SK-N-SH (cell line): ENCODE measurements at regions not wholly inside any gene's neighbourhood (a gene's known extent, or its start where the extent isn't known, plus 50 kb on each side); places are given as distances from the start of the nearest gene placed in this dataset.
A peak's percentile ranks its signal among the peaks of the same experiment; 100 is the strongest.
"Not testable (repeated sequence)": the region's sequence is repeated elsewhere in the genome, so short reads cannot be mapped to it uniquely, and the experiment has no call there.

Experiments
- CTCF ChIA-PET: fragments of 300-600, 350-600 bp; formaldehyde crosslinking; extraction: SDS; loops from one replicate; lab custom pipeline; 2021; lab: Yijun Ruan, JAX
- POLR2A ChIA-PET: fragments of 350-600 bp; sonication (Branson Sonifier 250); formaldehyde crosslinking; extraction: SDS; loops from one replicate; lab custom pipeline; 2020; ENCODE audit warnings: antibody characterized with exemption, inconsistent platforms; lab: Yijun Ruan, JAX
- DNase-seq: peaks from one replicate; pipeline ENCODE4 v3.0.0; 2012
- H2AFZ ChIP-seq: fragments of 200-600 bp; sonication (generic); 2 replicates; pipeline ENCODE4 v1.8.1; 2016; ENCODE audit warnings: antibody characterized with exemption, mild to moderate bottlenecking, low read depth
- H3F3A ChIP-seq: fragments of 200-600 bp; sonication (generic); replicated peaks from 2 replicates; pipeline ENCODE3; 2016; ENCODE audit warnings: antibody characterized with exemption, mild to moderate bottlenecking; ENCODE audit not compliant: insufficient read depth
- H3K27ac ChIP-seq, 2 experiments: fragments of 200-500 bp in 1 of 2; fragments of 200-600 bp in 1 of 2; sonication (Bioruptor generic) in 1 of 2; sonication (generic), shearing (Covaris generic) in 1 of 2; 2 replicates each; pipeline versions ENCODE4 v1.5.1 to v1.6.1; 2014 to 2016; ENCODE audit warnings: low read depth in 2 of 2, inconsistent platforms in 1 of 2, low read length in 1 of 2, mild to moderate bottlenecking in 1 of 2, mixed read lengths in 1 of 2
- H3K27me3 ChIP-seq: fragments of 200-600 bp; sonication (generic), shearing (Covaris generic); 2 replicates; pipeline ENCODE4 v1.6.1; 2016; ENCODE audit warnings: mixed run types; ENCODE audit not compliant: insufficient read depth
- H3K36me3 ChIP-seq, 2 experiments: fragments of 200-500 bp in 1 of 2; fragments of 200-600 bp in 1 of 2; sonication (Bioruptor generic) in 1 of 2; sonication (generic) in 1 of 2; replicated peaks in 1 of 2; 2 replicates each; pipeline versions ENCODE3 to v1.5.1; 2014 to 2016; ENCODE audit warnings: low read length in 1 of 2, mild to moderate bottlenecking in 1 of 2; ENCODE audit not compliant: insufficient read depth in 2 of 2, control insufficient read depth in 1 of 2
- H3K4me1 ChIP-seq, 2 experiments: fragments of 200-500 bp in 1 of 2; fragments of 200-600 bp in 1 of 2; sonication (Bioruptor generic) in 1 of 2; sonication (generic), shearing (Covaris generic) in 1 of 2; 2 replicates each; pipeline versions ENCODE4 v1.5.1 to v1.6.1; 2014 to 2016; ENCODE audit warnings: low read depth in 1 of 2, low read length in 1 of 2, mixed run types in 1 of 2; ENCODE audit not compliant: insufficient read depth in 2 of 2, control insufficient read depth in 1 of 2
- H3K4me2 ChIP-seq: fragments of 200-600 bp; sonication (generic), shearing (Covaris generic); 2 replicates; pipeline ENCODE4 v1.6.1; 2017; ENCODE audit warnings: mixed run types
- H3K4me3 ChIP-seq, 2 experiments: fragments of 200-500 bp in 1 of 2; fragments of 200-600 bp in 1 of 2; sonication (Bioruptor generic) in 1 of 2; sonication (generic), shearing (Covaris generic) in 1 of 2; 2 replicates each; pipeline versions ENCODE4 v1.5.1 to v1.8.1; 2014 to 2016; ENCODE audit warnings: low read depth in 2 of 2, inconsistent platforms in 1 of 2, low read length in 1 of 2, mild to moderate bottlenecking in 1 of 2, mixed read lengths in 1 of 2, moderate library complexity in 1 of 2
- H3K79me2 ChIP-seq: fragments of 200-600 bp; sonication (generic); 2 replicates; pipeline ENCODE4 v1.8.1; 2017; ENCODE audit warnings: mild to moderate bottlenecking; ENCODE audit not compliant: insufficient read depth
- H3K9ac ChIP-seq: fragments of 200-600 bp; sonication (generic); 2 replicates; pipeline ENCODE4 v1.6.1; 2017; ENCODE audit warnings: mixed run types
- H3K9me2 ChIP-seq: fragments of 200-600 bp; sonication (generic); 2 replicates; pipeline ENCODE4 v1.6.1; 2017; ENCODE audit warnings: mixed run types
- H3K9me3 ChIP-seq: fragments of 200-600 bp; sonication (generic); 2 replicates; pipeline ENCODE4 v1.6.1; 2017; ENCODE audit warnings: mixed run types, mild to moderate bottlenecking, moderate library complexity
- H4K20me1 ChIP-seq: fragments of 200-600 bp; sonication (generic); 2 replicates; pipeline ENCODE4 v1.6.1; 2017; ENCODE audit warnings: mild to moderate bottlenecking, mixed run types; ENCODE audit not compliant: insufficient read depth
- CHD2 ChIP-seq: fragments of 150-350 bp; IDR thresholded peaks from 2 replicates; pipeline ENCODE4 v1.6.1; 2018; ENCODE audit warnings: low read length; ENCODE audit not compliant: partially characterized antibody
- FOSL2 ChIP-seq: IDR thresholded peaks from 2 replicates; pipeline ENCODE4 v1.4.0; 2012; ENCODE audit warnings: low read depth, mild to moderate bottlenecking, moderate library complexity, borderline replicate concordance
- FOXM1 ChIP-seq: IDR thresholded peaks from 2 replicates; pipeline ENCODE4 v1.4.0; 2012; ENCODE audit warnings: low read depth, mild to moderate bottlenecking
- GATA2 ChIP-seq: sonication (generic); formaldehyde crosslinking; IDR thresholded peaks from 2 replicates; pipeline ENCODE4 v1.5.0; 2020; ENCODE audit warnings: mild to moderate bottlenecking, missing genetic modification reagents
- MAX ChIP-seq: IDR thresholded peaks from 2 replicates; pipeline ENCODE4 v1.4.0; 2012; ENCODE audit warnings: low read depth
- MXI1 ChIP-seq: IDR thresholded peaks from 2 replicates; pipeline ENCODE4 v1.6.1; 2012; ENCODE audit warnings: mild to moderate bottlenecking, low read depth, low read length, improper control_type of control experiment
- NRF1 ChIP-seq: IDR thresholded peaks from 2 replicates; pipeline ENCODE4 v1.6.1; 2012; ENCODE audit warnings: low read depth, mild to moderate bottlenecking, low read length
- POLR2AphosphoS5 ChIP-seq: IDR thresholded peaks from 2 replicates; pipeline ENCODE4 v1.6.1; 2012; ENCODE audit warnings: low read depth, low read length
- RAD21 ChIP-seq: IDR thresholded peaks from 2 replicates; pipeline ENCODE4 v1.6.1; 2012; ENCODE audit warnings: mild to moderate bottlenecking, low read length
- RXRA ChIP-seq: IDR thresholded peaks from 2 replicates; pipeline ENCODE4 v1.4.0; 2012; ENCODE audit warnings: low read depth, mild to moderate bottlenecking, borderline replicate concordance
- TAF1 ChIP-seq: IDR thresholded peaks from 2 replicates; pipeline ENCODE4 v1.6.1; 2012; ENCODE audit warnings: low read depth, mild to moderate bottlenecking, low read length, moderate library complexity, borderline replicate concordance
- WGBS: methylation state at CpG from one replicate; pipeline ENCODE4 v1.1.6; 2017; ENCODE audit warnings: low lambda C conversion rate; 5-methylcytosine and 5-hydroxymethylcytosine counted together
- TF ChIP-seq, protein P1 (sequence below): IDR thresholded peaks from 2 replicates; pipeline ENCODE4 v1.6.1; 2012; ENCODE audit warnings: mild to moderate bottlenecking, low read depth, low read length, moderate library complexity
- TF ChIP-seq, protein P2 (sequence below): fragments of 200-600 bp; sonication (generic); IDR thresholded peaks from 2 replicates; pipeline ENCODE4 v1.6.1; 2017; ENCODE audit warnings: antibody characterized with exemption, mild to moderate bottlenecking, moderate library complexity
- TF ChIP-seq, protein P3 (sequence below): fragments of 150-350 bp; IDR thresholded peaks from 2 replicates; pipeline ENCODE4 v1.6.1; 2017; ENCODE audit warnings: antibody characterized with exemption, low read length, low read depth, borderline replicate concordance

DNA sequence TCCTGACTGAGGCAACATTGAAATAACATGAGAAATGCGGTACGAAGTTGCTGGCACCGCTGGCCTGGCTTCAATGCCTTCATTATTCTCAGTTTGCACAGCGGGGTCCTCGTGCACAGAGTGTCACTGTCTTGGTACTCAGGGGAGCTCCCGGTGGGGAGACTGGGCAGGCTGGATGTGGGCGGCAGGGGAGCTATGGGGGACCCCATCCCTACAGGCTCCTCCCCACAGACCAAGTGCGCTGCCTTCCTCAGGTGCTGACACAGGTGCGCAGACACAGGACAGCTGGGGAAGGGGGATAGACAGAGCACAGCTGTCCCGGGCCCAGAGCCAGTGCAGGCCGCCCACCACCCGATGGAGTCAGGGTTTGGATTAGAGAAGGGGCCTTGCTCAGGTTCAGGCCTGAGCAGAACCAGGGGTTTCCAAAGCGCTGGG is 270.1 kb downstream of the ADGRD1 start:
- Histone ChIP-seq H3K9ac (no peak overlapping the region), H2AFZ (no peak overlapping the region), H3K27ac (no peak overlapping the region), H3K36me3 (no peaks in the 10 kb centered on the region), H3K4me2 (no peak overlapping the region), H3K9me3 (no peaks in the 10 kb centered on the region), H3K79me2 (no peaks in the 10 kb centered on the region), H3K27me3 (no peaks in the 10 kb centered on the region), H3F3A (no peaks in the 10 kb centered on the region), H3K4me3 (no peak overlapping the region), H3K4me1 (peaks cover 0 to 28% of the 10 kb centered on the region in 2 experiments; a peak in 1 of 4 replicates), H3K9me2 (no peaks in the 10 kb centered on the region), H4K20me1 (no peaks in the 10 kb centered on the region)
- 85% methylated on average over 13 of the region's 13 CpGs for WGBS
- TF ChIP-seq RAD21 (no peak), POLR2AphosphoS5 (no peak), FOSL2 (no peak), MXI1 (no peak), GATA2 (CRISPR knock-in tag) (no peak), MAX (no peak), TAF1 (no peak), CHD2 (no peak), FOXM1 (no peak), NRF1 (no peak), RXRA (no peak)
- TF ChIP-seq, protein P1, sequence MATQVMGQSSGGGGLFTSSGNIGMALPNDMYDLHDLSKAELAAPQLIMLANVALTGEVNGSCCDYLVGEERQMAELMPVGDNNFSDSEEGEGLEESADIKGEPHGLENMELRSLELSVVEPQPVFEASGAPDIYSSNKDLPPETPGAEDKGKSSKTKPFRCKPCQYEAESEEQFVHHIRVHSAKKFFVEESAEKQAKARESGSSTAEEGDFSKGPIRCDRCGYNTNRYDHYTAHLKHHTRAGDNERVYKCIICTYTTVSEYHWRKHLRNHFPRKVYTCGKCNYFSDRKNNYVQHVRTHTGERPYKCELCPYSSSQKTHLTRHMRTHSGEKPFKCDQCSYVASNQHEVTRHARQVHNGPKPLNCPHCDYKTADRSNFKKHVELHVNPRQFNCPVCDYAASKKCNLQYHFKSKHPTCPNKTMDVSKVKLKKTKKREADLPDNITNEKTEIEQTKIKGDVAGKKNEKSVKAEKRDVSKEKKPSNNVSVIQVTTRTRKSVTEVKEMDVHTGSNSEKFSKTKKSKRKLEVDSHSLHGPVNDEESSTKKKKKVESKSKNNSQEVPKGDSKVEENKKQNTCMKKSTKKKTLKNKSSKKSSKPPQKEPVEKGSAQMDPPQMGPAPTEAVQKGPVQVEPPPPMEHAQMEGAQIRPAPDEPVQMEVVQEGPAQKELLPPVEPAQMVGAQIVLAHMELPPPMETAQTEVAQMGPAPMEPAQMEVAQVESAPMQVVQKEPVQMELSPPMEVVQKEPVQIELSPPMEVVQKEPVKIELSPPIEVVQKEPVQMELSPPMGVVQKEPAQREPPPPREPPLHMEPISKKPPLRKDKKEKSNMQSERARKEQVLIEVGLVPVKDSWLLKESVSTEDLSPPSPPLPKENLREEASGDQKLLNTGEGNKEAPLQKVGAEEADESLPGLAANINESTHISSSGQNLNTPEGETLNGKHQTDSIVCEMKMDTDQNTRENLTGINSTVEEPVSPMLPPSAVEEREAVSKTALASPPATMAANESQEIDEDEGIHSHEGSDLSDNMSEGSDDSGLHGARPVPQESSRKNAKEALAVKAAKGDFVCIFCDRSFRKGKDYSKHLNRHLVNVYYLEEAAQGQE: no peak
- TF ChIP-seq, protein P2, sequence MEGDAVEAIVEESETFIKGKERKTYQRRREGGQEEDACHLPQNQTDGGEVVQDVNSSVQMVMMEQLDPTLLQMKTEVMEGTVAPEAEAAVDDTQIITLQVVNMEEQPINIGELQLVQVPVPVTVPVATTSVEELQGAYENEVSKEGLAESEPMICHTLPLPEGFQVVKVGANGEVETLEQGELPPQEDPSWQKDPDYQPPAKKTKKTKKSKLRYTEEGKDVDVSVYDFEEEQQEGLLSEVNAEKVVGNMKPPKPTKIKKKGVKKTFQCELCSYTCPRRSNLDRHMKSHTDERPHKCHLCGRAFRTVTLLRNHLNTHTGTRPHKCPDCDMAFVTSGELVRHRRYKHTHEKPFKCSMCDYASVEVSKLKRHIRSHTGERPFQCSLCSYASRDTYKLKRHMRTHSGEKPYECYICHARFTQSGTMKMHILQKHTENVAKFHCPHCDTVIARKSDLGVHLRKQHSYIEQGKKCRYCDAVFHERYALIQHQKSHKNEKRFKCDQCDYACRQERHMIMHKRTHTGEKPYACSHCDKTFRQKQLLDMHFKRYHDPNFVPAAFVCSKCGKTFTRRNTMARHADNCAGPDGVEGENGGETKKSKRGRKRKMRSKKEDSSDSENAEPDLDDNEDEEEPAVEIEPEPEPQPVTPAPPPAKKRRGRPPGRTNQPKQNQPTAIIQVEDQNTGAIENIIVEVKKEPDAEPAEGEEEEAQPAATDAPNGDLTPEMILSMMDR: no peak
- TF ChIP-seq, protein P3, sequence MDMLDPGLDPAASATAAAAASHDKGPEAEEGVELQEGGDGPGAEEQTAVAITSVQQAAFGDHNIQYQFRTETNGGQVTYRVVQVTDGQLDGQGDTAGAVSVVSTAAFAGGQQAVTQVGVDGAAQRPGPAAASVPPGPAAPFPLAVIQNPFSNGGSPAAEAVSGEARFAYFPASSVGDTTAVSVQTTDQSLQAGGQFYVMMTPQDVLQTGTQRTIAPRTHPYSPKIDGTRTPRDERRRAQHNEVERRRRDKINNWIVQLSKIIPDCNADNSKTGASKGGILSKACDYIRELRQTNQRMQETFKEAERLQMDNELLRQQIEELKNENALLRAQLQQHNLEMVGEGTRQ: no peak
- DNase-seq: no peak
- ChIA-PET CTCF (interaction anchor here (0.8 to 1.3 kb wide), 2 partner anchors 119 to 308 kb away, joined by 3 to 6 read pairs; no protein-coding TSS in a partner anchor), POLR2A (no interaction called here)

DNA sequence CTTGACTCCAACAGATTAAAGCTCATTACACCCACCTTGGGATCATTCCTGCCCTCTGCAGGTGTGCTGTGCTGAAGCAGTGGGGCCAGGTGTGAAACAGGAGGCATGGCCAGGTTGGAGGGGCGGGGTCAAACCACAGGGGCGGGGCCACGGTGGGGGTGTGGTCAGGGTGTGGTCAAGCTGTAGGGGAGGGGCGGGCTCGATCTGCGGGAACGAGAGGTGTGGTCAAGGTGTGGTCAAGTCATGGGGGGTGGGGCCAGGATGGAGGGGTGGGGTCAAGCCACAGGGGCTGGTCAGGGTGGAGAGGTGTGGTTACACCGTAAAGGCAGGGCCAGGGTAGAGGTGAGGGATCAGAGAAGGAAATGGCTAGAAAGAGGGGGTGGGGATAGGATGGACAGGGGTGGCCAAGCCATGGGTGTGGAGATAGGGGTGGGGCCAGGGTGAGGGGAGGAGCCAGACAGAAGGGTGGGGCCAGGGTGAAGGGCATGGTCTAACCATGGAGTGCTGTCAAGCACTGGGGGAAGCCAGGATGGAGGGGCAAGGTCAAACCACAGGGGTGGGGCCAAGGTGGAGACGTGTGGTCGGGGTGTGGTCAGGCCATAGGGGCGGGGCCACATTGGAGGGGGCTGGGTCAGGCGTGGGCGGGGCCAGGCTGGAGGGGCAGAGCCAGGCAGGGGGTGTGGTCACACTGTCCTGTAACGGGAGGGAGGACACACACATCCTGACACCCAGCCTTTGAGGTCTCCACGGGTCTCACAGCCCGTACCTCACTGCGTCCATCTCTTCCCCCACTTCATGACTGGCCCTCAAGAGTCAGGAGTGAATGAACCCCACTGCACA is 270.7 kb downstream of the ADGRD1 start:
- H3K4me3 ChIP-seq, H3F3A ChIP-seq, H3K4me2 ChIP-seq, H3K27me3 ChIP-seq, H3K9me3 ChIP-seq, H3K9me2 ChIP-seq, H3K79me2 ChIP-seq, POLR2A ChIA-PET, H3K36me3 ChIP-seq, H3K9ac ChIP-seq, H3K27ac ChIP-seq, H2AFZ ChIP-seq, H4K20me1 ChIP-seq: not testable (repeated sequence)
- CTCF ChIA-PET: interaction anchor here (0.8 to 1.3 kb wide), 2 partner anchors 120 to 308 kb away, joined by 3 to 6 read pairs; no protein-coding TSS in a partner anchor
- peak; percentile 51 for DNase-seq
- H3K4me1 ChIP-seq: peaks cover 0 to 33% of the 10 kb centered on the region in 2 experiments; a peak in 1 of 4 replicates
- WGBS: 54% methylated on average over 9 of the region's 17 CpGs

GRCh38 chr12:131225066-131225380 is 271.3 kb downstream of the ADGRD1 start:
- DNase-seq, H3K27ac ChIP-seq, H3K4me3 ChIP-seq, H3K4me2 ChIP-seq, H3K9me3 ChIP-seq, H3K36me3 ChIP-seq, H2AFZ ChIP-seq, H3K79me2 ChIP-seq, H3K9me2 ChIP-seq, H3F3A ChIP-seq, H4K20me1 ChIP-seq, POLR2A ChIA-PET, CTCF ChIA-PET, H3K27me3 ChIP-seq, H3K9ac ChIP-seq: not testable (repeated sequence)
- peaks cover 0 to 38% of the 10 kb centered on the region in 2 experiments; a peak in 1 of 4 replicates for H3K4me1 ChIP-seq
- 60% methylated on average over 2 of the region's 12 CpGs for WGBS
